RCC 7860 (cell line): ENCODE measurements at regions not wholly inside any gene's neighbourhood (a gene's known extent, or its start where the extent isn't known, plus 50 kb on each side); places are given as distances from the start of the nearest gene placed in this dataset.

ENCODE experiments used
- DNase-seq: peaks from one replicate; pipeline ENCODE4 v3.0.0-alpha.2; 2015; ENCODE audit warnings: low spot score
- FAIRE-seq: peaks from 2 replicates; lab custom pipeline; 2012; peaks lifted over from hg19 to GRCh38; lab: Jason Lieb, UNC

GRCh38 chr5:114678778-114679177, 316.9 kb downstream of the KCNN2 start:
- no peak for FAIRE-seq
- no peak for DNase-seq

GRCh38 chr5:114665551-114665950, 303.7 kb downstream of the KCNN2 start:
- FAIRE-seq: no peak
- DNase-seq: no peak

- no peak for FAIRE-seq
- no peak for DNase-seq
These were observed 298.9 kb downstream of the KCNN2 start for GRCh38 chr5:114660791-114661190.

- no peak for FAIRE-seq
- no peak for DNase-seq
These were observed 296.3 kb downstream of the KCNN2 start for GRCh38 chr5:114658194-114658593.

- FAIRE-seq (no peak), DNase-seq (no peak)
These were observed 295.7 kb downstream of the KCNN2 start for GRCh38 chr5:114657342-114658130.

- no peak for FAIRE-seq
These were observed 288.0 kb downstream of the KCNN2 start for GRCh38 chr5:114649878-114650277.

GRCh38 chr5:114648940-114649339, 287.1 kb downstream of the KCNN2 start:
- FAIRE-seq: no peak

More at GRCh38 chr5:114649878-114650277, 288.0 kb downstream of the KCNN2 start:
- DNase-seq: no peak

GRCh38 chr5:114644576-114644975, 282.7 kb downstream of the KCNN2 start:
- DNase-seq (no peak), FAIRE-seq (no peak)

More at GRCh38 chr5:114648940-114649339, 287.1 kb downstream of the KCNN2 start:
- DNase-seq: no peak

- FAIRE-seq (no peak), DNase-seq (no peak)
These were observed 274.4 kb downstream of the KCNN2 start for GRCh38 chr5:114636271-114636670.

- DNase-seq: no peak
- no peak for FAIRE-seq
These were observed 273.4 kb downstream of the KCNN2 start for GRCh38 chr5:114634967-114635901.

- DNase-seq (no peak), FAIRE-seq (no peak)
These were observed 272.6 kb downstream of the KCNN2 start for GRCh38 chr5:114634517-114634916.

- FAIRE-seq (no peak), DNase-seq (no peak)
These were observed 250.5 kb downstream of the KCNN2 start for GRCh38 chr5:114612406-114612805.

GRCh38 chr5:114581136-114581535, 219.3 kb downstream of the KCNN2 start:
- FAIRE-seq: no peak

GRCh38 chr5:114565871-114566270, 204.0 kb downstream of the KCNN2 start:
- FAIRE-seq (no peak), DNase-seq (no peak)

More at GRCh38 chr5:114581136-114581535, 219.3 kb downstream of the KCNN2 start:
- no peak for DNase-seq

GRCh38 chr5:114565139-114565538, 203.3 kb downstream of the KCNN2 start:
- no peak for DNase-seq

GRCh38 chr5:114561415-114561814, 199.5 kb downstream of the KCNN2 start:
- FAIRE-seq (no peak), DNase-seq (no peak)

More at GRCh38 chr5:114565139-114565538, 203.3 kb downstream of the KCNN2 start:
- no peak for FAIRE-seq
